ENCODE measurements at regions not wholly inside any gene's neighbourhood (a gene's known extent, or its start where the extent isn't known, plus 50 kb on each side); places are given as distances from the start of the nearest gene placed in this dataset.

- no peak for DNase-seq (ENCODE audit: low read depth)
- no peak for TF ChIP-seq CTCF (conservative IDR thresholded peaks at IDR 0.05; ENCODE audit: low read length)
- H3K4me3 ChIP-seq (ENCODE audit: low read length), result no peak overlapping the region
These were observed 399.2 kb downstream of the EPM2A start for GRCh38 chr6:145336119-145336518.

GRCh38 chr6:145339089-145339488 lies 396.2 kb downstream of the EPM2A start:
- H3K4me3 ChIP-seq (ENCODE audit: low read length), result no peak overlapping the region
- no peak for TF ChIP-seq CTCF (conservative IDR thresholded peaks at IDR 0.05; ENCODE audit: low read length)
- DNase-seq (ENCODE audit: low read depth), result no peak

- no peak overlapping the region for H3K4me3 ChIP-seq (ENCODE audit: low read length)
- TF ChIP-seq CTCF (conservative IDR thresholded peaks at IDR 0.05; ENCODE audit: low read length), result no peak
- DNase-seq (ENCODE audit: low read depth), result no peak
These were observed 395.1 kb downstream of the EPM2A start for GRCh38 chr6:145340256-145340655.

GRCh38 chr6:145345094-145345493 lies 390.2 kb downstream of the EPM2A start:
- no peak overlapping the region for H3K4me3 ChIP-seq (ENCODE audit: low read length)
- TF ChIP-seq CTCF (conservative IDR thresholded peaks at IDR 0.05; ENCODE audit: low read length), result no peak
- no peak for DNase-seq (ENCODE audit: low read depth)

- no peak for TF ChIP-seq CTCF (conservative IDR thresholded peaks at IDR 0.05; ENCODE audit: low read length)
- no peak for DNase-seq (ENCODE audit: low read depth)
- H3K4me3 ChIP-seq (ENCODE audit: low read length), result no peak overlapping the region
These were observed 388.1 kb downstream of the EPM2A start for GRCh38 chr6:145347216-145347615.

- DNase-seq (ENCODE audit: low read depth), result no peak
- H3K4me3 ChIP-seq (ENCODE audit: low read length), result no peak overlapping the region
These were observed 385.3 kb downstream of the EPM2A start for GRCh38 chr6:145349950-145350510.

More at GRCh38 chr6:145349950-145350510, 385.3 kb downstream of the EPM2A start:
- no peak for TF ChIP-seq CTCF (conservative IDR thresholded peaks at IDR 0.05; ENCODE audit: low read length)

Measured in AG10803 (cell line).